ENCODE measurements at regions not wholly inside any gene's neighbourhood (a gene's known extent, or its start where the extent isn't known, plus 50 kb on each side); places are given as distances from the start of the nearest gene placed in this dataset.

DNA sequence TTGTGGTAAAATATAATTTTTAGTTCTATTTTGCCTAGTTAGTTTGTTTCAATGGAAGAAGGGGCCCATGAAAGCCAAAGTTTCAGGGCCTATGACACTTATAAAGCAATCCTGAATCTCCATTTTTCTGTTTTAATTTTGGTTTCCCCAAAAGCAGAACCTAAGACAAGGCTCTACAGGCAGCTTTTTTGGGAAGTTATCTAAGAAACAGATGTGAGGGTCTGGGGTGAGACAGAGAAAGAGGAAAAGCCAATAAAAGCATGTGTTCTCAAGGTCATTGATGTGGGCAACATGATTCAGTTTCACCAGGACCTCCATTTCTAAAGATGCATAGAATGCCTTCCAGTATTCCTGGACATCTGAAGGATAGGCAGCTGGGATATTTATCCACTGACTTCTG is 598.5 kb downstream of the PDCD6IP start:
- Histone ChIP-seq H3K9me3 (peaks cover 6% of the 10 kb centered on the region), H3K4me3 (no peak overlapping the region), H3K36me3 (ENCODE audit: insufficient read depth in 1 of 2, low read depth in 1 of 2) (no peaks in the 10 kb centered on the region), H3K27me3 (ENCODE audit: insufficient read depth in 3 of 3, low read length in 2 of 3) (no peaks in the 10 kb centered on the region), H3K4me1 (no peaks in the 10 kb centered on the region), H3K27ac (no peak overlapping the region)
- no peak for DNase-seq
- no peak for ATAC-seq
- TF ChIP-seq, protein P1, sequence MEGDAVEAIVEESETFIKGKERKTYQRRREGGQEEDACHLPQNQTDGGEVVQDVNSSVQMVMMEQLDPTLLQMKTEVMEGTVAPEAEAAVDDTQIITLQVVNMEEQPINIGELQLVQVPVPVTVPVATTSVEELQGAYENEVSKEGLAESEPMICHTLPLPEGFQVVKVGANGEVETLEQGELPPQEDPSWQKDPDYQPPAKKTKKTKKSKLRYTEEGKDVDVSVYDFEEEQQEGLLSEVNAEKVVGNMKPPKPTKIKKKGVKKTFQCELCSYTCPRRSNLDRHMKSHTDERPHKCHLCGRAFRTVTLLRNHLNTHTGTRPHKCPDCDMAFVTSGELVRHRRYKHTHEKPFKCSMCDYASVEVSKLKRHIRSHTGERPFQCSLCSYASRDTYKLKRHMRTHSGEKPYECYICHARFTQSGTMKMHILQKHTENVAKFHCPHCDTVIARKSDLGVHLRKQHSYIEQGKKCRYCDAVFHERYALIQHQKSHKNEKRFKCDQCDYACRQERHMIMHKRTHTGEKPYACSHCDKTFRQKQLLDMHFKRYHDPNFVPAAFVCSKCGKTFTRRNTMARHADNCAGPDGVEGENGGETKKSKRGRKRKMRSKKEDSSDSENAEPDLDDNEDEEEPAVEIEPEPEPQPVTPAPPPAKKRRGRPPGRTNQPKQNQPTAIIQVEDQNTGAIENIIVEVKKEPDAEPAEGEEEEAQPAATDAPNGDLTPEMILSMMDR (IDR thresholded peaks at IDR 0.05), result no peak
- intact Hi-C loops (cut with DNase I), result no loop called here

- H3K9me3 ChIP-seq, result no peaks in the 10 kb centered on the region
- TF ChIP-seq, protein P1 (IDR thresholded peaks at IDR 0.05), result no peak
- no peak overlapping the region for H3K4me3 ChIP-seq
- no peaks in the 10 kb centered on the region for H3K36me3 ChIP-seq (ENCODE audit: insufficient read depth in 1 of 2, low read depth in 1 of 2)
- 89 to 100% (median 98%) methylated on average over 1 of the region's 1 CpG for WGBS, 3 donors
- H3K27ac ChIP-seq, result no peak overlapping the region
- intact Hi-C loops (cut with DNase I), result no loop called here
- no peaks in the 10 kb centered on the region for H3K27me3 ChIP-seq (ENCODE audit: insufficient read depth in 3 of 3, low read length in 2 of 3)
- no peaks in the 10 kb centered on the region for H3K4me1 ChIP-seq
- ATAC-seq (no peak), DNase-seq (no peak)
Measured at GRCh38 chr3:34399401-34399800, 601.0 kb downstream of the PDCD6IP start.

GRCh38 chr3:34405159-34405558 is 606.7 kb downstream of the PDCD6IP start:
- intact Hi-C loops (cut with DNase I), result no loop called here
- H3K27ac ChIP-seq, result no peak overlapping the region
- DNase-seq, result no peak
- H3K4me3 ChIP-seq, result no peak overlapping the region
- H3K4me1 ChIP-seq, result no peaks in the 10 kb centered on the region
- WGBS, 3 donors, result 16 to 43% (median 22%) methylated on average over 1 of the region's 1 CpG
- TF ChIP-seq, protein P1 (IDR thresholded peaks at IDR 0.05), result no peak
- H3K27me3 ChIP-seq (ENCODE audit: insufficient read depth in 3 of 3, low read length in 2 of 3), result no peaks in the 10 kb centered on the region
- H3K9me3 ChIP-seq, result no peaks in the 10 kb centered on the region
- no peak for ATAC-seq
- H3K36me3 ChIP-seq (ENCODE audit: insufficient read depth in 1 of 2, low read depth in 1 of 2), result no peaks in the 10 kb centered on the region

- TF ChIP-seq, protein P1 (IDR thresholded peaks at IDR 0.05), result no peak
- intact Hi-C loops (cut with DNase I), result no loop called here
- ATAC-seq (no peak), DNase-seq (no peak)
- Histone ChIP-seq H3K27ac (no peak overlapping the region), H3K27me3 (ENCODE audit: insufficient read depth in 3 of 3, low read length in 2 of 3) (no peaks in the 10 kb centered on the region), H3K36me3 (ENCODE audit: insufficient read depth in 1 of 2, low read depth in 1 of 2) (no peaks in the 10 kb centered on the region), H3K4me3 (no peak overlapping the region), H3K9me3 (no peaks in the 10 kb centered on the region), H3K4me1 (no peaks in the 10 kb centered on the region)
- WGBS, 3 donors, result 34 to 50% (median 48%) methylated on average over 1 of the region's 1 CpG
Measured at GRCh38 chr3:34407281-34407680, 608.9 kb downstream of the PDCD6IP start.

DNA sequence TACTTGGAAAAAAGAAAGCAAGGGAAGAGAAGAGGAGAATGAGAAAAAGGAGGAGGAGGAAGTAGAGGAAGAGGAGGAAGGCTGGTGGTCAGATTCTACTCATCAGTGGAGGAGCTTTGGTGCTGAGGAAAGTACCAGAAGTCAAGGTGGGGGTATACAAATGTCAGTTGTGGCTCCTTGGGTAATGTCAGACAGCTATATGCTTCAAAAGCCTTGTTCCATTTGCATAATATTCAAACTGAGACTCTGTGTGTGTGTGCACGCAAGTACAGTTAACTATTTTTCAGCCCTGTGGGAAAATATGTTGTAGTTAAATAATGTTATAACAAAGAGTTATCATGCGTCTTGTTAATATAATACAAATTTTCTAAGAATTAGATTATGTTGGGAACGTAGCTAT is 609.7 kb downstream of the PDCD6IP start:
- H3K4me3 ChIP-seq, result no peak overlapping the region
- intact Hi-C loops (cut with DNase I), result no loop called here
- H3K9me3 ChIP-seq, result no peaks in the 10 kb centered on the region
- no peaks in the 10 kb centered on the region for H3K4me1 ChIP-seq
- H3K27ac ChIP-seq, result no peak overlapping the region
- TF ChIP-seq, protein P1 (IDR thresholded peaks at IDR 0.05), result no peak
- 86 to 90% (median 87%) methylated on average over 3 of the region's 3 CpGs for whole genome bisulfite sequencing, 3 donors
- no peak for ATAC-seq
- DNase-seq, result no peak
- no peaks in the 10 kb centered on the region for H3K36me3 ChIP-seq (ENCODE audit: insufficient read depth in 1 of 2, low read depth in 1 of 2)
- no peaks in the 10 kb centered on the region for H3K27me3 ChIP-seq (ENCODE audit: insufficient read depth in 3 of 3, low read length in 2 of 3)
